IMR-90 (cell line): ENCODE measurements at regions not wholly inside any gene's neighbourhood (a gene's known extent, or its start where the extent isn't known, plus 50 kb on each side); places are given as distances from the start of the nearest gene placed in this dataset.

Source experiments
- ATAC-seq: fragments of 200-7000 bp; cut with Tn5 transposase; 2 replicates; pipeline ENCODE4 v1.9.1; 2020; ENCODE audit warnings: low read depth, mild to moderate bottlenecking, moderate library complexity
- BruUV-seq: library from RNA; stranded (reverse); fragments of 400-500 nt; replicated peaks from 2 replicates; lab custom pipeline; 2021; lab: Mats Ljungman, UMichigan
- CTCF ChIA-PET: fragments of 300-600 bp; formaldehyde crosslinking; extraction: SDS; loops from one replicate; lab custom pipeline; 2021; ENCODE audit warnings: antibody characterized with exemption; lab: Yijun Ruan, JAX
- POLR2A ChIA-PET: fragments of 300-600 bp; sonication (Branson Sonifier 250); formaldehyde crosslinking; loops from one replicate; lab custom pipeline; 2022; ENCODE audit warnings: antibody characterized with exemption; ENCODE audit not compliant: unreplicated experiment; lab: Charles Lee
- DNase-seq: peaks from one replicate; pipeline ENCODE4 v3.0.0; 2013
- H2AFZ ChIP-seq: replicated peaks from 2 replicates; pipeline ENCODE3; 2013; ENCODE audit warnings: low read length, mild to moderate bottlenecking; ENCODE audit not compliant: poor library complexity
- H2AK5ac ChIP-seq: 2 replicates; pipeline ENCODE4 v1.6.1; 2013; ENCODE audit warnings: low read depth, low read length, inconsistent platforms
- H2AK9ac ChIP-seq: replicated peaks from 2 replicates; pipeline ENCODE3; 2013; ENCODE audit warnings: mild to moderate bottlenecking, low read depth, low read length, moderate library complexity; ENCODE audit not compliant: poor library complexity
- H2BK120ac ChIP-seq: 2 replicates; pipeline ENCODE4 v1.6.1; 2013; ENCODE audit warnings: low read depth, low read length, inconsistent platforms
- H2BK15ac ChIP-seq: 3 replicates; pipeline ENCODE4 v1.6.1; 2013; ENCODE audit warnings: low read depth, low read length, inconsistent platforms
- H2BK20ac ChIP-seq: 2 replicates; pipeline ENCODE4 v1.6.1; 2013; ENCODE audit warnings: low read depth, mild to moderate bottlenecking, inconsistent platforms, low read length, moderate library complexity
- H2BK5ac ChIP-seq: 2 replicates; pipeline ENCODE4 v1.6.1; 2013; ENCODE audit warnings: mild to moderate bottlenecking, low read depth, low read length, inconsistent platforms; ENCODE audit not compliant: poor library complexity, severe bottlenecking
- H3K14ac ChIP-seq: replicated peaks from 2 replicates; pipeline ENCODE4 v1.6.1; 2013; ENCODE audit warnings: low read depth, low read length, inconsistent platforms
- H3K18ac ChIP-seq: 2 replicates; pipeline ENCODE4 v1.6.1; 2013; ENCODE audit warnings: low read depth, low read length, control low read depth
- H3K23ac ChIP-seq: 2 replicates; pipeline ENCODE4 v1.6.1; 2013; ENCODE audit warnings: low read depth, low read length, inconsistent platforms
- H3K27ac ChIP-seq: 2 replicates; pipeline ENCODE4 v1.5.1; 2013; ENCODE audit warnings: mild to moderate bottlenecking, control low read depth, low read length; ENCODE audit not compliant: insufficient read depth
- H3K27me3 ChIP-seq: 2 replicates; pipeline ENCODE4 v1.6.1; 2013; ENCODE audit warnings: low read length; ENCODE audit not compliant: control insufficient read depth, insufficient read depth
- H3K36me3 ChIP-seq: 2 replicates; pipeline ENCODE4 v1.6.1; 2013; ENCODE audit warnings: low read length, mixed read lengths; ENCODE audit not compliant: control insufficient read depth, insufficient read depth
- H3K4ac ChIP-seq: 2 replicates; pipeline ENCODE4 v1.6.1; 2013; ENCODE audit warnings: low read depth, low read length, inconsistent platforms
- H3K4me1 ChIP-seq: 2 replicates; pipeline ENCODE4 v1.6.1; 2013; ENCODE audit warnings: low read length, mixed read lengths; ENCODE audit not compliant: control insufficient read depth, insufficient read depth
- H3K4me2 ChIP-seq: 2 replicates; pipeline ENCODE4 v1.6.1; 2013; ENCODE audit warnings: low read depth, mild to moderate bottlenecking, control low read depth, low read length, moderate library complexity
- H3K4me3 ChIP-seq: 2 replicates; pipeline ENCODE4 v1.5.1; 2013; ENCODE audit warnings: low read depth, mild to moderate bottlenecking, control low read depth, low read length, moderate library complexity; ENCODE audit not compliant: insufficient read depth
- H3K56ac ChIP-seq: 2 replicates; pipeline ENCODE4 v1.6.1; 2013; ENCODE audit warnings: low read length, inconsistent platforms; ENCODE audit not compliant: insufficient read depth; ENCODE audit errors: extremely low read depth
- H3K79me1 ChIP-seq, 2 experiments: 2 replicates each; pipeline ENCODE4 v1.6.1; 2013; ENCODE audit warnings: low read length in 2 of 2, inconsistent platforms in 1 of 2, low read depth in 1 of 2
- H3K9ac ChIP-seq: 2 replicates; pipeline ENCODE4 v1.6.1; 2013; ENCODE audit warnings: low read depth, low read length, control low read depth
- H3K9me1 ChIP-seq: 2 replicates; pipeline ENCODE4 v1.6.1; 2013; ENCODE audit warnings: low read length, inconsistent platforms; ENCODE audit not compliant: insufficient read depth
- H3K9me3 ChIP-seq: 2 replicates; pipeline ENCODE4 v1.6.1; 2013; ENCODE audit warnings: low read length; ENCODE audit not compliant: control insufficient read depth, insufficient read depth
- H4K20me1 ChIP-seq: 2 replicates; pipeline ENCODE4 v1.6.1; 2013; ENCODE audit warnings: low read length, inconsistent platforms; ENCODE audit not compliant: insufficient read depth
- H4K5ac ChIP-seq: 2 replicates; pipeline ENCODE4 v1.6.1; 2013; ENCODE audit warnings: mild to moderate bottlenecking, low read depth, low read length, control low read depth
- H4K8ac ChIP-seq, 2 experiments: 2 replicates each; pipeline ENCODE4 v1.6.1; 2013; ENCODE audit warnings: low read depth in 2 of 2, low read length in 2 of 2, control low read depth in 1 of 2, inconsistent platforms in 1 of 2
- H4K91ac ChIP-seq: 2 replicates; pipeline ENCODE4 v1.6.1; 2013; ENCODE audit warnings: low read depth, low read length, inconsistent platforms; ENCODE audit not compliant: insufficient read depth
- BHLHE40 ChIP-seq: fragments of 150-350 bp; IDR thresholded peaks from 2 replicates; pipeline ENCODE4 v1.6.1; 2016; ENCODE audit warnings: mild to moderate bottlenecking, low read depth, low read length
- CEBPB ChIP-seq: IDR thresholded peaks from 2 replicates; pipeline ENCODE4 v1.6.1; 2012; ENCODE audit warnings: low read depth, low read length, improper control_type of control experiment
- CHD1 ChIP-seq: IDR thresholded peaks from 2 replicates; pipeline ENCODE4 v1.6.1; 2012; ENCODE audit warnings: low read depth, low read length, improper control_type of control experiment
- FOS ChIP-seq: fragments of 150-350 bp; IDR thresholded peaks from 2 replicates; pipeline ENCODE4 v1.6.1; 2016; ENCODE audit warnings: low read depth, low read length
- MAFK ChIP-seq: IDR thresholded peaks from 2 replicates; pipeline ENCODE4 v1.6.1; 2012; ENCODE audit warnings: low read depth, low read length, improper control_type of control experiment
- MAZ ChIP-seq: IDR thresholded peaks from 2 replicates; pipeline ENCODE4 v1.6.1; 2012; ENCODE audit warnings: low read depth, mild to moderate bottlenecking, low read length, improper control_type of control experiment, moderate library complexity, borderline replicate concordance
- MXI1 ChIP-seq: IDR thresholded peaks from 2 replicates; pipeline ENCODE4 v1.6.1; 2012; ENCODE audit warnings: low read depth, mild to moderate bottlenecking, low read length, moderate library complexity, borderline replicate concordance
- NFE2L2 ChIP-seq: fragments of 150-350 bp; IDR thresholded peaks from 2 replicates; pipeline ENCODE4 v1.6.1; 2016; ENCODE audit warnings: low read depth, mild to moderate bottlenecking, low read length
- POLR2A ChIP-seq: IDR thresholded peaks from 2 replicates; pipeline ENCODE4 v1.6.1; 2012; ENCODE audit warnings: mild to moderate bottlenecking, low read depth, low read length
- RAD21 ChIP-seq: IDR thresholded peaks from 2 replicates; pipeline ENCODE4 v1.6.1; 2012; ENCODE audit warnings: low read length, improper control_type of control experiment
- RCOR1 ChIP-seq: IDR thresholded peaks from 2 replicates; pipeline ENCODE4 v1.6.1; 2012; ENCODE audit warnings: mild to moderate bottlenecking, low read length, improper control_type of control experiment; ENCODE audit not compliant: insufficient replicate concordance
- RFX5 ChIP-seq: IDR thresholded peaks from 2 replicates; pipeline ENCODE4 v1.8.0; 2012; ENCODE audit warnings: low read depth, mild to moderate bottlenecking, low read length, moderate library complexity
- SMC3 ChIP-seq: fragments of 150-350 bp; IDR thresholded peaks from 2 replicates; pipeline ENCODE4 v1.6.1; 2016; ENCODE audit warnings: low read depth, mild to moderate bottlenecking, antibody characterized with exemption, low read length, moderate library complexity
- WGBS, 2 experiments: methylation state at CpG; one replicate each; pipeline versions ENCODE4 v1.1.5 to v1.1.7; 2013; ENCODE audit warnings: missing lambda C conversion rate in 2 of 2; ENCODE audit not compliant: insufficient read length in 1 of 2; ENCODE audit errors: extremely low coverage in 2 of 2; 5-methylcytosine and 5-hydroxymethylcytosine counted together
- dilution Hi-C: fragments of 300-500 bp; cut with HindIII; formaldehyde crosslinking; loops from one replicate; pipeline ENCODE4 v1.14.3; 2018; ENCODE audit warnings: low sequenced_read_pairs; ENCODE audit not compliant: unreplicated experiment
- in situ Hi-C: fragments of 300-500 bp; cut with MboI; formaldehyde crosslinking; loops from 3 replicates; pipeline ENCODE4 v1.14.3; 2019; ENCODE audit warnings: low sequenced_read_pairs, inconsistent platforms, mixed read lengths
- intact Hi-C: fragments of 100-400 bp; cut with micrococcal nuclease; formaldehyde crosslinking; loops from 2 replicates; pipeline ENCODE4 v1.10.0; 2022
- TF ChIP-seq, protein P1 (sequence below): conservative IDR thresholded peaks from 2 replicates; pipeline ENCODE4 v1.5.1; 2012; ENCODE audit warnings: mild to moderate bottlenecking, low read depth, low read length, improper control_type of control experiment
- TF ChIP-seq, protein P2 (sequence below): fragments of 150-350 bp; IDR thresholded peaks from 2 replicates; pipeline ENCODE4 v1.6.1; 2016; ENCODE audit warnings: low read depth, mild to moderate bottlenecking, low read length, moderate library complexity, borderline replicate concordance
- TF ChIP-seq, protein P3 (sequence below): fragments of 150-350 bp; IDR thresholded peaks from 2 replicates; pipeline ENCODE4 v1.6.1; 2017; ENCODE audit warnings: mild to moderate bottlenecking, antibody characterized with exemption, low read length, low read depth

DNA sequence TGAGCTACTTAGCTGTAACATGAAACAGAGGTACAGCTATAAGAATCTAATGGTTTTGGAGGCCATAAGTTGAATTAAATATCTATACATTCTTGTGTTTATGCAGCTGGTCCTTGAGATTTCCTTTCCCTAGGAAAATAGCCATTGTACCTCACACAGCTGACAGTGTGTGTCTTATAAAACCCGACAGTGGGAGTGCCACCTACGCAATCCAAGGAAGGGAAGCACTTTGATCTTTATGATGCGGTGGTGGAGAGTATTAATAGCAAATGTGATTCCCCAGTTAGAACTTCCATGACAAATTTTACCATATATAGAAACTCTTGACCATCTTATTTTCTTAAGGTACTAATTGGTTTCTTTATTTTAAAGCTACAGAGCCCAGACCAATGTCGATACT, 149.5 kb downstream of the TMEM200A start:
- no peak overlapping the region for H2AFZ ChIP-seq
- intact Hi-C loops = no loop called here
- ATAC-seq = no peak

More for the DNA sequence above, 149.5 kb downstream of the TMEM200A start:
- Histone ChIP-seq H3K4me2 (no peak overlapping the region), H2BK5ac (no peak overlapping the region), H4K20me1 (no peaks in the 10 kb centered on the region), H3K4me1 (peaks cover 4% of the 10 kb centered on the region; the same call in 1 of the 2 replicates), H3K56ac (no peak overlapping the region), H3K9me3 (no peaks in the 10 kb centered on the region; the same call in 1 of the 2 replicates), H2AK5ac (no peak overlapping the region), H3K27ac (no peak overlapping the region), H2BK20ac (no peak overlapping the region), H3K18ac (no peak overlapping the region), H3K23ac (no peak overlapping the region), H3K14ac (no peak overlapping the region), H3K4ac (no peak overlapping the region), H4K91ac (no peak overlapping the region), H4K8ac (no peak overlapping the region), H3K36me3 (no peaks in the 10 kb centered on the region), H2AK9ac (no peak overlapping the region), H2BK120ac (no peak overlapping the region), H3K79me1 (no peaks in the 10 kb centered on the region), H3K27me3 (no peaks in the 10 kb centered on the region), H3K4me3 (no peak overlapping the region), H3K9me1 (no peaks in the 10 kb centered on the region), H4K5ac (no peak overlapping the region), H2BK15ac (no peak overlapping the region), H3K9ac (no peak overlapping the region)
- no CpG with 5 or more reads among the region's 4 CpGs for WGBS, 2 experiments
- CTCF ChIA-PET = no interaction called here
- POLR2A ChIA-PET = no interaction called here
- DNase-seq = no peak
- TF ChIP-seq, protein P1, sequence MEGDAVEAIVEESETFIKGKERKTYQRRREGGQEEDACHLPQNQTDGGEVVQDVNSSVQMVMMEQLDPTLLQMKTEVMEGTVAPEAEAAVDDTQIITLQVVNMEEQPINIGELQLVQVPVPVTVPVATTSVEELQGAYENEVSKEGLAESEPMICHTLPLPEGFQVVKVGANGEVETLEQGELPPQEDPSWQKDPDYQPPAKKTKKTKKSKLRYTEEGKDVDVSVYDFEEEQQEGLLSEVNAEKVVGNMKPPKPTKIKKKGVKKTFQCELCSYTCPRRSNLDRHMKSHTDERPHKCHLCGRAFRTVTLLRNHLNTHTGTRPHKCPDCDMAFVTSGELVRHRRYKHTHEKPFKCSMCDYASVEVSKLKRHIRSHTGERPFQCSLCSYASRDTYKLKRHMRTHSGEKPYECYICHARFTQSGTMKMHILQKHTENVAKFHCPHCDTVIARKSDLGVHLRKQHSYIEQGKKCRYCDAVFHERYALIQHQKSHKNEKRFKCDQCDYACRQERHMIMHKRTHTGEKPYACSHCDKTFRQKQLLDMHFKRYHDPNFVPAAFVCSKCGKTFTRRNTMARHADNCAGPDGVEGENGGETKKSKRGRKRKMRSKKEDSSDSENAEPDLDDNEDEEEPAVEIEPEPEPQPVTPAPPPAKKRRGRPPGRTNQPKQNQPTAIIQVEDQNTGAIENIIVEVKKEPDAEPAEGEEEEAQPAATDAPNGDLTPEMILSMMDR = no peak
- no peak for TF ChIP-seq MAZ
- no peak for TF ChIP-seq MXI1
- TF ChIP-seq, protein P2, sequence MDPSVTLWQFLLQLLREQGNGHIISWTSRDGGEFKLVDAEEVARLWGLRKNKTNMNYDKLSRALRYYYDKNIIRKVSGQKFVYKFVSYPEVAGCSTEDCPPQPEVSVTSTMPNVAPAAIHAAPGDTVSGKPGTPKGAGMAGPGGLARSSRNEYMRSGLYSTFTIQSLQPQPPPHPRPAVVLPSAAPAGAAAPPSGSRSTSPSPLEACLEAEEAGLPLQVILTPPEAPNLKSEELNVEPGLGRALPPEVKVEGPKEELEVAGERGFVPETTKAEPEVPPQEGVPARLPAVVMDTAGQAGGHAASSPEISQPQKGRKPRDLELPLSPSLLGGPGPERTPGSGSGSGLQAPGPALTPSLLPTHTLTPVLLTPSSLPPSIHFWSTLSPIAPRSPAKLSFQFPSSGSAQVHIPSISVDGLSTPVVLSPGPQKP = no peak
- no peak for TF ChIP-seq BHLHE40
- TF ChIP-seq SMC3 = no peak
- TF ChIP-seq, protein P3, sequence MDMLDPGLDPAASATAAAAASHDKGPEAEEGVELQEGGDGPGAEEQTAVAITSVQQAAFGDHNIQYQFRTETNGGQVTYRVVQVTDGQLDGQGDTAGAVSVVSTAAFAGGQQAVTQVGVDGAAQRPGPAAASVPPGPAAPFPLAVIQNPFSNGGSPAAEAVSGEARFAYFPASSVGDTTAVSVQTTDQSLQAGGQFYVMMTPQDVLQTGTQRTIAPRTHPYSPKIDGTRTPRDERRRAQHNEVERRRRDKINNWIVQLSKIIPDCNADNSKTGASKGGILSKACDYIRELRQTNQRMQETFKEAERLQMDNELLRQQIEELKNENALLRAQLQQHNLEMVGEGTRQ = no peak
- TF ChIP-seq NFE2L2 = no peak
- TF ChIP-seq RFX5 = no peak
- TF ChIP-seq MAFK = no peak
- no peak for TF ChIP-seq RCOR1
- TF ChIP-seq RAD21 = no peak
- TF ChIP-seq CEBPB = no peak
- TF ChIP-seq FOS = no peak
- no peak for TF ChIP-seq POLR2A
- no peak for TF ChIP-seq CHD1
- in situ Hi-C loops = no loop called here
- no TSS peak for BruUV-seq
- dilution Hi-C loops = no loop called here
